RWPE1 (cell line): ENCODE measurements at regions not wholly inside any gene's neighbourhood (a gene's known extent, or its start where the extent isn't known, plus 50 kb on each side); places are given as distances from the start of the nearest gene placed in this dataset.

Source experiments
- CTCF ChIA-PET: fragments of 350-600 bp; sonication (Branson Sonifier 250); formaldehyde crosslinking; extraction: SDS; loops from one replicate; lab custom pipeline; 2021; lab: Yijun Ruan, JAX
- POLR2A ChIA-PET: fragments of 400-600 bp; formaldehyde crosslinking; extraction: SDS; loops from one replicate; lab custom pipeline; 2020; ENCODE audit warnings: antibody characterized with exemption; ENCODE audit not compliant: low non-redundant PET; lab: Yijun Ruan, JAX
- DNase-seq: peaks from one replicate; pipeline ENCODE4 v3.0.0; 2012; ENCODE audit warnings: low spot score
- H3K27ac ChIP-seq: fragments of 450-650 bp; 2 replicates; pipeline ENCODE4 v1.5.1; 2017
- TF ChIP-seq, protein P1 (sequence below): fragments of 450-650 bp; conservative IDR thresholded peaks from 2 replicates; pipeline ENCODE4 v1.5.1; 2017; ENCODE audit warnings: low read depth, mild to moderate bottlenecking

DNA sequence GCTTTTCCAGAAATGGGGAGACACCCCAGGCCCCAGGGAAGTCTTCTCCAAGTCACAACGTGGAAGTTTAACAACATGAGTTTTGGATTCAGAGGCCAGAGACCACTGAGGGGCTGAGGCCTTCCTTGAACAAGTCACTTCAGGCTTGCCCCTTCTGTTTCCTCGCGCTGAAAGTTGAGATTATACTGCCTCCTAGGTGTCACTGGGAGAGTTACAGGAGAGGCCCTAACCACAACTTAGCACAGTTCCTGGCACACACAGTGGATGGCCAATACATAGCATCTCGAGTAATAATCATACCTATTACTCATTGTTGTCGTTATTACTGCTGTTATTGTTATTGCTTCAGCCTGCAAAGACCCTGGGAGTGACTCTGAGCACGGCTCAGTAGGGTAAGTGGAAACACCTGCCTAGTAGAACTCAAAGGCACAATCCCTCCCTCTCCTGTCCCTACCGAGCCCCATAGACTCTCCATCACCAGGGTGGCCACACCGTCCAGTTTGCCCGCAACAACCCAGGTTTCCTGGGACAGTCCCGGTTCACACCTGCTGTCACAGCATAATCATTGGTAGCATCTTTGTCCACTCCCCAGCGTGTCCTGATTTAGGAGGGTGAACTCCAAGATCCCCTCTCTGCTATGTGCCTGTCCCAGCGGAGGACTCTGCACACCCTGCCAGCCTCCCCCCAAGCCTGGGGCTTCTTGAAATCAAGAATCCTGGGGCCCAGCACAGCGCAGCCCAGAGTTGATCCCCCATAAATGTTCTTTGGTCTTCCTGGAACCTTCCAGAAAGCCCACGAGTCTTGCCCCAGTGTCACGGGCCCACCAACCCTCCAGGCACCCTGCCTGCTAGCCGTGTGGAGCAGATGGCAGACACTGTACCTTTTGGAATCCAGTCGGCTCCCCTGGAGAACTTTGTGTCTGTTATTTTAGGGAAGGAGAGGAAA, 85.0 kb downstream of the SYNE3 start:
- no peak for DNase-seq
- TF ChIP-seq, protein P1, sequence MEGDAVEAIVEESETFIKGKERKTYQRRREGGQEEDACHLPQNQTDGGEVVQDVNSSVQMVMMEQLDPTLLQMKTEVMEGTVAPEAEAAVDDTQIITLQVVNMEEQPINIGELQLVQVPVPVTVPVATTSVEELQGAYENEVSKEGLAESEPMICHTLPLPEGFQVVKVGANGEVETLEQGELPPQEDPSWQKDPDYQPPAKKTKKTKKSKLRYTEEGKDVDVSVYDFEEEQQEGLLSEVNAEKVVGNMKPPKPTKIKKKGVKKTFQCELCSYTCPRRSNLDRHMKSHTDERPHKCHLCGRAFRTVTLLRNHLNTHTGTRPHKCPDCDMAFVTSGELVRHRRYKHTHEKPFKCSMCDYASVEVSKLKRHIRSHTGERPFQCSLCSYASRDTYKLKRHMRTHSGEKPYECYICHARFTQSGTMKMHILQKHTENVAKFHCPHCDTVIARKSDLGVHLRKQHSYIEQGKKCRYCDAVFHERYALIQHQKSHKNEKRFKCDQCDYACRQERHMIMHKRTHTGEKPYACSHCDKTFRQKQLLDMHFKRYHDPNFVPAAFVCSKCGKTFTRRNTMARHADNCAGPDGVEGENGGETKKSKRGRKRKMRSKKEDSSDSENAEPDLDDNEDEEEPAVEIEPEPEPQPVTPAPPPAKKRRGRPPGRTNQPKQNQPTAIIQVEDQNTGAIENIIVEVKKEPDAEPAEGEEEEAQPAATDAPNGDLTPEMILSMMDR, result 0 out of 2 replicates have a peak, but pooled peaks have one; percentile 6

DNA sequence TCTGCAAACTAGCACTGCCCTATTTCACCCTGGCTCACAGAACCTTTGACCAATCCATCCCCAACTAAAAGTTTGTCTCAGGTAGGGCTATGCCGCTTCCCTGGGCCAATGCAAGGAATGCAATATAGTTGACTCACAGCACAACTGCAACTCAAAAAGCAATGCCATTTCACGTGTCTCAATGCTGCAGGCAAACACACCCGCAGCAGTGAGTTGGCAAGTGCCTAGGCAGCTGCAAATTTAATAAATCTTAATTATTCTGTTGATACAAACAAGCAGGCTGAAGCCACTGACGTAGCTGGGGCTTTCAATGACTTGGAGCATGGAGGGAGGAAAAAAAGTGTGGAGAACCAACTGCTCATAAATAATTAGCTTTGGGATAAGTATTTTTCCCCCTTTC, 87.9 kb downstream of the SYNE3 start:
- TF ChIP-seq, protein P1, result no peak
- CTCF ChIA-PET, result interaction anchor here (1.4 kb wide), 1 partner anchor 738 kb away, joined by 3 read pairs; no protein-coding TSS in a partner anchor
- DNase-seq, result no peak
- POLR2A ChIA-PET, result no interaction called here
- H3K27ac ChIP-seq, result no peak overlapping the region

More for the DNA sequence above, 85.0 kb downstream of the SYNE3 start:
- no peak overlapping the region for H3K27ac ChIP-seq
- ChIA-PET CTCF (interaction anchor here (0.5 to 1.5 kb wide), 14 partner anchors 11 to 332 kb away, joined by 3 to 8 read pairs (median 3); no protein-coding TSS in a partner anchor), POLR2A (no interaction called here)

DNA sequence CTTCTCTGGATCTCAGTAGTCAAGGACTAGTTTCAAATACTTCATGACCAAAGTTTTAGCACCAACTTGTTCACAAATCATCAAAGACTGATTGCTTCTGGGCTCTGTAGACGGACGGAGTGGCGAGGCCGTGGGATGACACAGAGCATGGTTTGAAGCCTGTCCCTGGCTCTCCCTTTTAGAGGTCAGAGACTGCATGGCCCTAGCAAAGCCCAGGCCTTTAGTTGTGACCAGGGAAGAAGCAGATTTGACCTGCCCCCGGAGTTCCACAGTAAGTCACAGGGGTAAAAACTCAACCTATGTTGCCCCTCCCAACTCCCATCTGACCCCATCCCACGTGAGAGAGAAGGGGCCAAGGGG, 90.4 kb downstream of the SYNE3 start:
- H3K27ac ChIP-seq, result no peak overlapping the region
- no peak for DNase-seq
- ChIA-PET POLR2A (no interaction called here), CTCF (no interaction called here)
- TF ChIP-seq, protein P1, result no peak

DNA sequence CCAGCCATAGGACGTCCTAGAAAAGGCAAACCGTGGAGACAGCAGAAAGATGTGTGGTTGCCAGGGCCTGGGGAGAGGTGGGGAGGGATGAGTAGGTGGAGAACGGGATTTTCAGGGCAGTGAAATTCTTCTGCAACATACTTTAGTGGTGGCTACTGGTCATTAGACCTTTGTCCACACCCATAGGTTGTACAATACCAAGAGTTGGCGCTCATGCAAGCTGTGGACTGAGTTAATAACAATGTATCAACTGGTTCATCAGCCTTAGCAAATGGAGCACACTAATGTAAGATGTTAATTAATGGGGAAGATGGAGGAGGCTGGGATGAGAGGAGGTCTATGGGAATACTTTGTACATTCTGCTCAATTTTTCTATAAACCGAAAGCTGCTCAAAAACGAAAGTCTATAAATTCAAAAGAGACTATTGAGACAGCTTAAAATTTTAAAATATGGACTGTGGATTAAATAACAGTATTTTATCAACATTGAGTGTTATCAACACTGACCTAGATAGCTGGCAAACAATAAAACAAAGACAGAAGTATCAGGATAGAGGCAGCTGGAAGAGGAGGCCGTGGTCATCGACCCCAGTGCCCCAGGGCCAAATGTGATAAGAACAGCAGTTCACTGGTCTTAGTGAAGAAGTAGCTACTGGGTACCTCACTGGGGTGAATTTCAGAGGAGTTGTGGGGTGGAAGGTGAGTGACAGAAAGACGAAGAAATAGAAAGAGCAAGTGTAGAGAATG, 90.9 kb downstream of the SYNE3 start:
- CTCF ChIA-PET, result no interaction called here
- TF ChIP-seq, protein P1, result no peak
- no peak overlapping the region for H3K27ac ChIP-seq
- POLR2A ChIA-PET, result no interaction called here
- DNase-seq, result no peak

DNA sequence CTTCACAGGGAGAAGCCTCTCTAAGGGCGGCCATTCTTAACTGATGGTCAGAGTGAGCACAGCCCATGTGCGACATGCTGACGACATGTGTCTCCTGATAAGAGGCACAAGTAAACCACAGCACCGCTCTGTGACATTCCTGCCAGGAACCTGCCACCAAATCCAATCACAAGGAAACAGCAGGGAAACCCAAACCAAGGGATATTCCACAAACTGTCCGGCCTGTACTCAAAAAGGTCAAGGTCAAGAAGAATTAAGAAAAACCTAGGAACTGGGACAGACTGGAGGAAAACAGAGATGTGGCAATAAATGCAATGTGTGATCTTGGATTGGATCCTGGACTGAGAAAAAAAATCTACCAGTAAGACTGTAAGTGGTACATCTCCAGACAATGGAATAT, 91.9 kb downstream of the SYNE3 start:
- ChIA-PET POLR2A (no interaction called here), CTCF (no interaction called here)
- TF ChIP-seq, protein P1, result no peak
- DNase-seq, result no peak
- no peak overlapping the region for H3K27ac ChIP-seq

DNA sequence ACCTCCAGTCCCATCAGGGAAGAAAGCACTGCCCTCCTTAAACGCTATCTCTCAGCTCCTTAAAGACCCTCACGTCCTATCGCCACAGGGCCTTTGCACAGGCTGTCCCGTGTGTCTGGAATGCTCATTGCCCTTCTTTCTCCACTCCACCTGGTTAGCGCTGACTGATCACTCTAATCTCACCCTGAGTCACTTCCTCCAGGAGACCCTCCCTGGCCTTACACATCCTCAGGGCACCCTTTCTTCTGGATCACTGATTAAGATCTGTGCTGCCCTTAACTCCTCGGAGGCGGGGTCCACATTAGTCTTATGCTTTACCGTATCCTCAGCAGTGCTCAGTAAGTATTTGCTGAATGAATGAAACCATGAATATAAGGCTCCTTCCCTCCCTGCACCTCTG, 94.7 kb downstream of the SYNE3 start:
- ChIA-PET CTCF (no interaction called here), POLR2A (no interaction called here)
- no peak for DNase-seq
- H3K27ac ChIP-seq, result no peak overlapping the region
- TF ChIP-seq, protein P1, result no peak
